Lung microvascular endothelial cell (primary cell): ENCODE measurements at regions not wholly inside any gene's neighbourhood (a gene's known extent, or its start where the extent isn't known, plus 50 kb on each side); places are given as distances from the start of the nearest gene placed in this dataset.
A peak's percentile ranks its signal among the peaks of the same experiment; 100 is the strongest.

ENCODE experiments used
- DNase-seq, 2 donors: peaks; one replicate each; pipeline versions ENCODE4 v3.0.0 to v3.0.0-alpha.2; 2010; ENCODE audit warnings: low read depth in 2 of 2

DNA sequence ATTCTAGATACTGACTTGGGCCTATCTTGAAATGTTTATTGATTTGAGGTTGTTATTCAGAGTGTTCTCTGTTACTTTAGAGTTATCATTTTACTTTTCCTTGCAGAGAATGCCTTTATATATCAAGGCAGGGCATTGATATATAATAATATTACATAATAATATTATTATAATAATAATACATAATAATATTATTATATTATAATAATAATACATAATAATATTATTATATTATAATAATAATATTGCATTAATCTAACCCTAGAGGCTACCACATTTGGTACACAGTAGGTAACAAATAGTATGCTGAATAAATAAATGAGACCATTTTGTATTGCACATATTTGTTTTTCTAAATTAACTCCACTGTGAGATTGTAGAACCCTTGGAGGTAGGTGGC lies 216.3 kb downstream of the EFHB start:
- no peak for DNase-seq

DNA sequence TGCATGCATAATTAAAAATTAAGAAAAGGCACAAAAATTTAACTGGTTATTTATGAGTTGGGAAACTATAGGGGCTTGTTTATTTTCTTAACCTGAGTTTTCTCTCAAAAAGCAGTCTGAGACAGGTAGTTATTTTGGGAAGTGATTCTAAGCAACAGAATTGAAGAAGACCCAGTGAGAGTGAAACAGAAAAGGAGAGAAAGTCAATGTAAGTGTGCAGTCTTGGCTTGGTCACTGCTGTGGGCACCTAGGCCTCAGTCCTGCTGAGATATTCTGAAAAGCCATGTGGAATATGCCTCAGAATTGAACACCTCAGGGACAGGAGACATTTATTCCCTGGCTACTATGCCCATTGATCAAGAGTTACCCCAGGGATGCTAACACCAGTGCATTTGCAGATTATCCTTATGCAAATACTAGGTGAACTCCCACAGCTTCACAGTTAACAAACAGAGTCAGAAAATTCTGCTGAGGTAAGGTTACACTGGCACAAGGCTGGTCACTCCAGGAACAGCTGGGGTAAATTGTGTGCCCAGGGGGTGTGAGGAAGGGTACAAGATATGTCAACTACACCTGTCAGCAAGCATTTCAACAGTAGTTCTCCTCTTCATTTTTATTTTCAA lies 222.7 kb downstream of the EFHB start:
- no peak for DNase-seq

DNA sequence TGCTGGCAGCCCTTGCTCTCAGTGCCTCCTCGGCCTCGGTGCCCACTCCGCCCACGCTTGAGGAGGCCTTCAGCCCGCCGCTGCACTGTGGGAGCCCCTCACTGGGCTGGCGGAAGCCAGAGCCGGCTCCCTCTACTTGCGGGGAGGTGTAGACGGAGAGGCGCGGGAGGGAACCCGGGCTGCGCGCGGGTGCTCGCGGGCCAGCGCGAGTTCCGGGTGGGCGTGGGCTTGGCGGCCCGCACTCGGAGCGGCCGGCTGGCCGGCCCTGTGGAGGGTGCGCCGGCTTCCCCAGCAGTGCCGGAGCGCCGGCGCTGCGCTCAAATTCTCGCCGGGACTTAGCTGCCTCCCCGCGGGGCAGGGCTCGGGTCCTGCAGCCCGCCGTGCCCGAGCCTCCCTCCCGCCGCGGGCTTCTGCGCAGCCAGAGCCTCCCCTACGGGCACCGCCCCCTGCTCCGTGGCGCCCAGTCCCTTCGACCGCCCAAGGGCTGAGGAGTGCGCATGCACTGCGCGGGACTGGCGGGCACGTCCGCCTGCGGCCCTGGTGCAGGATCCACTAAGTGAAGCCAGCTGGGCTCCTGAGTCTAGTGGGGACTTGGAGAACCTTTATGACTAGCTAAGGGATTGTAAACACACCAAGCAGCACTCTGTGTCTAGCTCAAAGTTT lies 231.5 kb downstream of the EFHB start:
- peak in 1 of 2 donors; percentile 18 for DNase-seq

DNA sequence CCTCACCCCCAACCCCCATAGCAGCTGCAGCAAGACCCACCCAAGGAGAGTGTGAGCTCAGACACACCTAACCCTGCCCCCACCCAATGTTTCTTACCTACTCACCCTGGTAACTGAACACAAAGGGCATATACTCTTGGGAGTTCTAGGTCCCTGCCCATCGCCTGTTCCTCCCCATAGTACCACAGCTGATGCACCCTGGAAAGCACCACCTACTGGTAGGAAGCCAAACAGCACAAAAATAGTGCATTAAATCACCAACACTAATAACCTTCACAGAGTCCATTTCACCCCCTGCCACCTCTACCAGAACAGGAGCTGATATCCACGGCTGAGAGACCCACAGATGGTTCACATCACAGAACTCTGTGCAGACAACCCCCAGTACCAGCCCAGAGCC lies 245.2 kb downstream of the EFHB start:
- DNase-seq: no peak

DNA sequence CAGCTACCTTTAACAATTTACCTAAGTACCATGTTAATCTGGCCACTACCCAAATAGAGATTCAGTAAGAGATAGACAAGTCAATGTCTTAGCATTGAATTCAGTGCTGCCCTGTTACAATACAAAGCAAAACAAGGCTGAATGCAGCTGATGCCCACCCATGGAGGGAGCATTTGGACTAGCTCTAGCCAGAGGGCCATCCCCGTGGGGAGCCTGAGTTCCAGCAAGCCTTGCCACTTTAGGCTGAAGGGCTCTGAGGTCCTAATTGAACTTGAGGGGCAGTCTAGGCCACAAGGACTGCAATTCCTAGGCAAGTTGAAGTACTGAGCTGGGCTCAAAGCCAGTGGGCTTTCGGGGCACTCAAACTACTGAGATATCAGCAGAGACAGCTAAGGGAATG lies 265.9 kb downstream of the EFHB start:
- DNase-seq: no peak

DNA sequence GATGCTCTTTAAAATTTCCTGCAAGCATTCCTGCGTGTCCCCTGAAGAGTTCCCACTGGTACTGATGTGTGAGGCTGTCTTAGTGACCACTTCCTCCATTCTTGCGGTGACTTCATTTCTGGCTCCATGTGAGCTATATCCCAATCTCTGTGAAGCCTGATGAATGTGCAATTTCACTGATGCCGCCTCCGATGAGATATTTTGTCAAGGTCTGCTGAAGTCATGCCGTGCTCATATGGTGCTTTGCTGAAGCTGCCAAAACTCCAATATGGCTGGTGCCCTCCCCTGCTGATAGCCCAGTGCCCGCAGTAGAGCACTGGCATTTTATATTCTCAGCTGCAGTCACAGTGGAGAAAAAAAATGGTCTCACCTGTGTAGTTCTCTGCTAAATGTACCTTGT lies 271.5 kb downstream of the EFHB start:
- DNase-seq: no peak

DNA sequence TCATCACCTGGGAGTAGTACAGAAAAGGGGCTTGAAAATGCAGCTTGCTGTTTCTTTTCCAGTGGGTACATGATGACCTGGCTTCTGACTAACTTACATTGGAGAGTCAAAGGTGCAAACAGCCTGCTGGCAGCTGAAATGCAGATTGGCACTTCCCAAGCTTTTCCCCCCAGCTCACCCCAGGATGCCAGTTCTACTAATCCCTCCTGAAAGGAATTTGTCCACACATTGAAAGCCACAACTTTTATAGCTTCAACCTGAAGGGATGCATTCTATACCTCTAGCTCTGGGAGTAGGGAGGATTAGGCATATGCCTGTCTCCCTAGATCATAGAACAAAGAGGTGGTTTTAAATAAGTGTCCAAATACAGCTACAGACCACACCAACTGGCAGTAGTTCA lies 281.7 kb downstream of the EFHB start:
- DNase-seq: no peak

DNA sequence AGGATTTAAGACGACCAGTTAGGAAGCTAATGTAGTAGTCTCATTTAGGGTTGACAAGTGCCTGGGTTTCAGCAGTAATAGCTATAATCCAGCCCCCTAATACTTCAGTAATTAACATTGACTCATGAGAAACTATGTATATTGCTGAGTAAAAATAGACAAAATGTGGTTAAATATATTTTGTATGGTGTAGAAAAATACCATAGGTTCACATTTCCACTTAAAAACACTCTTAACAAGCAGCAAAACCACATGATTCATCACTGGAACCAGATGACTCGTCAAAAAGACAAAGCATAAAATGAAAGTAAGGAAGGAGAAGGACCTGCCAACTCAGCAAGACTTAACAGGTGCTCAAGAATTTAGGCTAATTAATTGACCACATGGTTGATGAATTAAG lies 288.9 kb downstream of the EFHB start:
- DNase-seq: no peak

DNA sequence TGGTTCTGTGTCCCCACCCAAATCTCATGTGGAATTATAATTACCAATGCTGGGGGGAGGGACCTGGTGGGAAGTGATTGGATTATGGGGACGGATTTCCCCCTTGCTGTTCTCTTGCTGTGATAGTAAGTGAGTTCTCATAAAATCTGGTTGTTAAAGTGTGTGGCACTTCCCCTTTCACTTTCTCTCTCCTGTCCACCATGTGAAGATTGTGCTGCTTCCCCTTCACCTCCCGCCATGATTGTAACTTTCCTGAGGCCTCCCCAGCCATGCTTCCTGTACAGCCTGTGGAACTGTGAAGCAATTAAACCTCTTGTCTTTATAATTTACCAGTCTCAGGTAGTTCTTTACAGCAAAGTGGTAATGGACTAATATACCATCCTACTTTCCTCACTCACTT lies 289.6 kb downstream of the EFHB start:
- no peak for DNase-seq

DNA sequence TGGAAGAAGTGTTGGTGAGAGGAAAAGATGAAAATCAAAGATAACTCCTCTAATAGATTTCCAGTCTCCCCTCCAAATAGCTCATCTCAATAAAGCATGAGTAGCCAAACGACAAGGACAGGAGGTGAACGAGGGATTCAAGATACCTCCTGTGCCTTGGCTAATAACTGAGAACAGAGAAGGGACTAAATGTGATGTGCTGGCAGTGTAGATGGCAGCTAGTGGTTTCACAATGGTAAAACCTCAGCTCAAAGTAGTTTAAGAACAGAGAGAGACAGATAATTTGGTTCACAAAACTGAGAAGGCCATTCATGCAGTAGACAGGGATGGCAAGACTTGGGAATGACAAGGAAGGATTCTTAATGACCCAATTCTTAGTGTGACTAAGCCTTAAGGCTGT lies 292.6 kb downstream of the EFHB start:
- DNase-seq: no peak

DNA sequence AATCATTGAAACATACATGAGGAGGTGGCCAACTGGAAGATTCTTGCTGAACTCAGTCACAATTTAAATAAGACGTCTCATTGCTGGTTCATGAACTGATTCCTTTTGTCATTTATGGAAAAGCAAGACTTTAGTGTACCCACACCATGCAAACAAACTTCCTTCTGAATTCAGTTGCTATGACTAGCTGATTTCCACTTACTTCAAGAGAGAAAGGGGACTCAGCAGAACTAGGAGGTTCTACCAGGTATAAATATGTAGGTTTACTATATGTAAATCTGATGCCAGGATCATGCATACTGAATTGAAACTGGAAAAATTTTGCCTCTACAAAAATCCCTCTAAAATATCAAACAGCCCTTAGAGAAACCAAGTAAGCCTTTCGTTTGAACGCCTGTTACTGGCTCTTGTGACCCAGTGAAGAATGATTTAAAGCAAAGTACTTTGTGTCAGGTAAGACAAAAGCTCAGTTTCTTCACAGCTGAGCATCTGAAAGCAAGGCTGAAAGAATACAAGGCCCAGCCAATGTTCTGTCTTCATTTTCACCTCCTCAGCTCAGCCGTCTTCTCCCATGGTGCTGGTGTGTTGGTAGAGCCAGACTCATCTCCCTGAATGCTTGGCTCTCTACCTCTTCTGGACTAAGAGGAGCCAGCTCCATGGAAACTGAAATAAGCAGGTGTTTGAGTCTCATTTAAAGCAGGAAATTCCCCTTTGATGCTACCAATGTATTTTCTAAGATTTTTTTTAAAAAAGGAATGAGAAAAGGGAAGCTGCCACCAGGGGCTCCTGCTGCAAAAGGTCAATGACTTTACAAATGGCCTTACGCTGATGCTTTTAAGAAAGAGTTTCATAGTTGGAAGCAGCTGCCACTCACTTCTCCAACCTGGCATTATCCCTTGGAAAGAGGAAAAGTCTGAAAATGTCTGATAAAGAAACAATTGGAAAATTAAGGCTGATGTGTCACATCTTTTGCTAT lies 301.6 kb downstream of the EFHB start:
- DNase-seq: no peak

DNA sequence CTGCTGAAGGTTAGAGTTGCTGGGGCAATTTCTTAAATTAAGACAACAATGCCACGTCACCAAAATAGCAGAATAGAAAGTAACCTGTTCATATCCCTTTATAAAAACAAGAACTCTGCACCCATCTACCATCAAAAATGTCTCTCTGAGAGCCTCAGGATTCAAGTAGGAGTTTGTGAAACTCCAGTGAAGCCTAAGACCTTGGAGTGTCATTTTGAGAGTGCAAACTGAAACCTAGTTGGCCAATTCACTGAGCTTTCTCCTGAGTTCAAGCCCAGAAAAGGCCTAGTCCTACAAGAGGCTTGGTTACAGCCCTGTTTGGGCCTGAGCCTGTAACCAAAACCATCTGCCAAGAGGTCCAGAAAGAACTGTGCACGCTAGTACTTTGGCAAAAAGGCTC lies 335.1 kb downstream of the EFHB start:
- DNase-seq: no peak

DNA sequence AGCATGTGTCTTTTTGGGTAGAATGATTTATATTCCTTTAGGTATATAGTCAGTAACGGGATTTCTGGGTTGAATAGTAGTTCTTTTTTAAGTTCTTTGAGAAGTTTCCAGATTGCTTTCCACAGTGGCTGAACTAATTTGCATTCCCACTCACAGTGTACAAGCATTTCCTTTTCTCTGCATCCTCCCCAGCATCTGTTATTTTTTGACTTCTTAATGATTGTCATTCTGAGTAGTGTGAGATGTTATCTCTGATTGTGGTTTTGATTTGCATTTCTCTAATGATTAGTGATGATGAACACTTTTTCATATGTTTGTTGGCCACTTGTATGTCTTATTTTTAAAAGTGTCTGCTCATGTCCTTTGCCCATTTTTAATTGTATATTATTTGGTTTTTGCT lies 337.6 kb downstream of the EFHB start:
- no peak for DNase-seq

DNA sequence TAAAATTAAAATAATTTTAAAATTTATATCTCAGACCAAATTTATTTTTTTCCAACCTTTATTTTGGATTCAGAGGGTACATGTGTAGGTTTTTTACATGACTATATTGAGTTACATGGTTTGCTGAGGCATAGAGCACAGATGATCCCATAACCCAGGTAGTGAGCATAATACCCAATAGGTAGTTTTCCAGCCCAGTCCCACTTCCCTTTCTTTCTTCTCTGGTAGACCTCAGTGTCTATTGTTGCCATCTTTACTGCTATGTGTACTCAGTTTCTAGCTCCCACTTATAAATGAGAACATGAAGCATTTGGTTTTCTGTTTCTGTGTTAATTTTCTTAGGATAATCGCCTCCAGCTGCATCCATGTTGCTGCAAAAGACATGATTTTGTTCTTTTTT lies 338.1 kb downstream of the EFHB start:
- DNase-seq: no peak
